NB4 (cell line): ENCODE measurements at regions not wholly inside any gene's neighbourhood (a gene's known extent, or its start where the extent isn't known, plus 50 kb on each side); places are given as distances from the start of the nearest gene placed in this dataset.

Experiments used
- DNase-seq: peaks from one replicate; pipeline ENCODE4 v3.0.0; 2010; ENCODE audit warnings: low read depth
- H3K4me3 ChIP-seq: one replicate; pipeline ENCODE4 v1.5.1; 2011; ENCODE audit warnings: mild to moderate bottlenecking, low read depth, low read length, moderate library complexity
- MYC ChIP-seq: IDR thresholded peaks from 2 replicates; pipeline ENCODE4 v1.6.1; 2011; ENCODE audit warnings: low read depth, low read length
- POLR2A ChIP-seq: IDR thresholded peaks from 2 replicates; pipeline ENCODE4 v1.6.1; 2011; ENCODE audit warnings: mild to moderate bottlenecking; ENCODE audit not compliant: insufficient read length; ENCODE audit errors: extremely low read depth
- TF ChIP-seq, protein P1 (sequence below): IDR thresholded peaks from 2 replicates; pipeline ENCODE4 v1.6.1; 2011; ENCODE audit warnings: low read depth, low read length
- TF ChIP-seq, protein P2 (sequence below): IDR thresholded peaks from one replicate; pipeline ENCODE4 v1.5.1; 2012; ENCODE audit warnings: low read depth, low read length

DNA sequence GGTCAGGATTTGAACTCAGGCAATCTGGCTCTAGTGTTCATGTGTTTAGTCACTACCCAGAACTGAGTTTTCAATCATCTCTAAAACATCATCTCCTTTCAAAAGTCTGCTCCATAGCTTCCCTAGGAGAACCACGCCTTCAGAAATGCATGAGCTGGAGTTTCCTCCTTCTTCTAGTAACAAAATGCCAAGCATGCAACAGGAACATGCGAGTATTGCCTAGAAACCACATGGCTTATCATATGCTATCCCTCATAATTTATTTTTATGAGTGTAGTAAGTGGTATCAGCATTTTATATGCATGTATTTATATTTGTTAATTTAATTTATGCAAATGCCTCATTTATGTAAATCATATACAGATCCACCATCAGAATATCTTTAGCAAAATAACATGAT is 170.9 kb downstream of the RAB11FIP2 start:
- no peak overlapping the region for H3K4me3 ChIP-seq
- DNase-seq: no peak
- TF ChIP-seq, protein P1, sequence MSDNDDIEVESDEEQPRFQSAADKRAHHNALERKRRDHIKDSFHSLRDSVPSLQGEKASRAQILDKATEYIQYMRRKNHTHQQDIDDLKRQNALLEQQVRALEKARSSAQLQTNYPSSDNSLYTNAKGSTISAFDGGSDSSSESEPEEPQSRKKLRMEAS: no peak
- TF ChIP-seq, protein P2, sequence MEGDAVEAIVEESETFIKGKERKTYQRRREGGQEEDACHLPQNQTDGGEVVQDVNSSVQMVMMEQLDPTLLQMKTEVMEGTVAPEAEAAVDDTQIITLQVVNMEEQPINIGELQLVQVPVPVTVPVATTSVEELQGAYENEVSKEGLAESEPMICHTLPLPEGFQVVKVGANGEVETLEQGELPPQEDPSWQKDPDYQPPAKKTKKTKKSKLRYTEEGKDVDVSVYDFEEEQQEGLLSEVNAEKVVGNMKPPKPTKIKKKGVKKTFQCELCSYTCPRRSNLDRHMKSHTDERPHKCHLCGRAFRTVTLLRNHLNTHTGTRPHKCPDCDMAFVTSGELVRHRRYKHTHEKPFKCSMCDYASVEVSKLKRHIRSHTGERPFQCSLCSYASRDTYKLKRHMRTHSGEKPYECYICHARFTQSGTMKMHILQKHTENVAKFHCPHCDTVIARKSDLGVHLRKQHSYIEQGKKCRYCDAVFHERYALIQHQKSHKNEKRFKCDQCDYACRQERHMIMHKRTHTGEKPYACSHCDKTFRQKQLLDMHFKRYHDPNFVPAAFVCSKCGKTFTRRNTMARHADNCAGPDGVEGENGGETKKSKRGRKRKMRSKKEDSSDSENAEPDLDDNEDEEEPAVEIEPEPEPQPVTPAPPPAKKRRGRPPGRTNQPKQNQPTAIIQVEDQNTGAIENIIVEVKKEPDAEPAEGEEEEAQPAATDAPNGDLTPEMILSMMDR: no peak
- TF ChIP-seq POLR2A: no peak
- no peak for TF ChIP-seq MYC

DNA sequence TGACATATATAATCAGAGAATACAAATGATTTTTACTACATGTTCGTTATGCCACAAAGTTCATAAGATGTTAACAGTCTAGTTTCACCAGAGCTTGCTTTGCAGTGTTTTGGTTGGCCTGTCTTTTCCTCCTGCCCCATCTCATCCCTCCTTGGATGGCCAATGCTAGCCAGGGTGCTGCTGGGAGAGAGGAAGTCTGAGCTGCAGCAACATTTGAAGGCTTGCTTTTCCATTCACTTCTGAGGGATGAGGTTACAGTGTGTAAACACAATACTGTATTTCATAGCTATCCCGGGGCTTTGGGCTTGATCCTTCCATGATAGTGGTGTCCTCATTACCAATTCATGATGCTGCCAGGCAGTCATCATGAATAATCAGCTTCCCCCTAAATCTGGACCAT is 170.5 kb downstream of the RAB11FIP2 start:
- no peak overlapping the region for H3K4me3 ChIP-seq
- no peak for DNase-seq
- TF ChIP-seq, protein P2: no peak
- TF ChIP-seq MYC: no peak

DNA sequence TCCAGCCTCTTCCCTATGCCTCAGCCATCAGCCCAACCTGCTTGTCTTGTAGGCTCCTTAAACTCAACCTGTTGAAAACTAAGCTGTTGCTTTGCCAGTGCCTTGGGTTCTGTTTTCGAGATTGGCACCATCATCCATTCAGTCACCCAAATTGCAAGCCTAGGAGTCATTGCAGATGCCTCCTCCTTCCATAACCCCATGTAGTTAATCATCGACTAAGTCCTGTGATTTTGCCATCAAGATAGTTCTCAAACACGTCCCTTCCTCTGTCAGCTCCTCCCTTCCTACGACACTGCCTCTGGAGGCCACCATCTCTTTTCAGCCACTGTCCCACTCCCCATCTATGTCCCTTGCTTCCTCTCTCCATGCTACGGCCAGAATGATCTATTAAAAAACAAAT is 168.1 kb downstream of the RAB11FIP2 start:
- TF ChIP-seq, protein P1: no peak
- TF ChIP-seq POLR2A (no peak), MYC (no peak)
- TF ChIP-seq, protein P2: no peak
- no peak overlapping the region for H3K4me3 ChIP-seq
- no peak for DNase-seq

DNA sequence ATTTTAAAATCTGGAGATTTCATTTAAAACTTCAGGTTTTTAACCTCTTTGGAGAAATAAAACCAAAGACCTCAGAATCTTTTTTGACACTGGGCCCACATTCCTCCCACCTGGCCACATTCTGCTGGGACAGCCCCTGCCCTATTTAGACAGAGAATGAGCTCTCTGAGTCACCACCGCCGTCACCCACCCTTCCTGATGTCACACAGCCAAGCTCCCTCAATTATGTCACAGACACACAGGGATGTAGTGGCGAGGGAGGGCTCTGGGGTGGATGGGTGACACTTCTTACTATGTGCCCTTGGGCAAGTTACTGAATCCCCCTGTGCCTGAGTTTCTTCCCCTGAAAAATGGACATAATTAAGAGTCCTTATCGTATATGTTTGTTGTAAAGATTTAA is 162.6 kb downstream of the RAB11FIP2 start:
- H3K4me3 ChIP-seq: no peak overlapping the region
- no peak for DNase-seq
- TF ChIP-seq, protein P1: no peak
- TF ChIP-seq MYC (no peak), POLR2A (no peak)
- TF ChIP-seq, protein P2: no peak

DNA sequence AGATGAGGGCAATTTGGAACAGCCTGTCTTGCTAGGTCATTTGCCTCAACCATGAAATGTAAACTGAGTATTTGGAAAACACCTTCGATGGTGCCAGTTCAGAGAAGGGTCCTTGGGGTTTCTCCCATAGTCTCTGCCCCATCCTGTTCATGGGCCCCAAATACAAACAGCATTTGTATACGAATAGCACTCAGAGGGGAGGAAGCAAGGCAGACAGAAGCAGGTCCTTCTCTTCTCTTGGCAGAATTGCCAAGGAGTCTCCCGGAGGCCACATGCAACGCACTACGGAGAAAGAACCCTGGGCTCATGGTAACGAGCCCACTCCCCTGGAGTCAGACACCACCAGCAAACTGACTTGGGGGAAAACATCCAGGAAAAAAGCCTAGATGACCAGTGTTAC is 162.1 kb downstream of the RAB11FIP2 start:
- TF ChIP-seq, protein P1: no peak
- no peak for TF ChIP-seq MYC
- TF ChIP-seq, protein P2: no peak
- no peak for DNase-seq
- H3K4me3 ChIP-seq: no peak overlapping the region

DNA sequence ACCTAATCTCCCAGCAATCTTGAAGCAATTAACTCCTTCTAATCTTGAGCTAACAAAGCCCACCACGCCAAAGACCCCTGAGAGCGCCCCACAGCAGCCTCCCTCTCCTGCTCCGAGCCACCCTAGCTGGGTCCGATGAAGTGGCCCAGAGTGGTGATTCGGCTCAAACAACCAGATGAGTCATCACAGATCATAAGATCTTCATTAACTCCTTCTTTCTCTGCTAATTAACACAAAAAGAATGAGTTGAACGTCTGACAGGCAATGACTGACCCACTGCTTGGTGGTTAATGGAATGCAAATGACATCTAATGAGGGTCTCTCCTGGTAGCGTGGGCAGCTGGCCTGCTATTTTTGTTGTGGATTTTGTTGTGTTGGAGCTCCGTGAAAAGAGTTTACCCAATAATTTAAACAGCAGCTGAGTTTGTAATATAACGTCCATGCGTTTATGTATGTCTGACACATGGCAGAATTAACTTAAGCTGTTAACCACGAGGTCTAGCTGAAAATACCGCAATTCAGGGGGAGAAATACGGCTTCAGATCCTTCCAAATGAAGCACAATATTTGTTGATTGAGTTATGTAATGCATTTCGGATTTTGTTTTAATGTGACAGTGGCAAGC is 161.4 kb downstream of the RAB11FIP2 start:
- no peak overlapping the region for H3K4me3 ChIP-seq
- DNase-seq: no peak
- TF ChIP-seq, protein P1: no peak
- TF ChIP-seq, protein P2: no peak
- TF ChIP-seq MYC (no peak), POLR2A (no peak)
